Heart right ventricle (tissue), 16 donors: ENCODE measurements at regions not wholly inside any gene's neighbourhood (a gene's known extent, or its start where the extent isn't known, plus 50 kb on each side); places are given as distances from the start of the nearest gene placed in this dataset.
"Not testable (repeated sequence)": the region's sequence is repeated elsewhere in the genome, so short reads cannot be mapped to it uniquely, and the experiment has no call there.

ENCODE experiments used
- ATAC-seq, 8 donors: fragments of 200-7000 bp; cut with Tn5 transposase; one replicate each; pipeline ENCODE4 v1.9.1; 2020; ENCODE audit warnings: mild to moderate bottlenecking in 8 of 8, moderate library complexity in 8 of 8, moderate number of reproducible peaks in 1 of 8
- DNase-seq, 2 donors: peaks; one replicate each; pipeline ENCODE4 v3.0.0-alpha.2; 2020
- H3K27ac ChIP-seq, 10 donors: fragments of 200-600 bp; sonication (generic) in 2 of 10; one replicate each; pipeline versions ENCODE4 v1.5.0 to v1.8.0; 2020 to 2022; ENCODE audit warnings: mild to moderate bottlenecking in 3 of 10
- H3K27me3 ChIP-seq, 7 donors: fragments of 200-600 bp; one replicate each; pipeline ENCODE4 v1.8.0; 2021 to 2022; ENCODE audit warnings: mild to moderate bottlenecking in 2 of 7
- H3K36me3 ChIP-seq, 9 donors: fragments of 200-600 bp; sonication (generic) in 1 of 9; one replicate each; pipeline versions ENCODE4 v1.5.0 to v1.8.0; 2020 to 2022; ENCODE audit warnings: mild to moderate bottlenecking in 2 of 9
- H3K4me1 ChIP-seq, 9 donors: fragments of 200-600 bp; sonication (generic) in 1 of 9; one replicate each; pipeline versions ENCODE4 v1.5.0 to v1.8.0; 2020 to 2022; ENCODE audit warnings: mild to moderate bottlenecking in 4 of 9
- H3K4me3 ChIP-seq, 10 donors: fragments of 200-600 bp; sonication (generic) in 2 of 10; one replicate each; pipeline versions ENCODE4 v1.5.0 to v1.8.0; 2020 to 2022; ENCODE audit warnings: mild to moderate bottlenecking in 7 of 10, moderate library complexity in 2 of 10
- H3K9me3 ChIP-seq, 11 donors: fragments of 200-600 bp in 10 of 11; sonication (generic) in 2 of 11; one replicate each; pipeline versions ENCODE4 v1.5.0 to v1.8.0; 2013 to 2022; ENCODE audit warnings: mild to moderate bottlenecking in 2 of 11, control low read depth in 1 of 11, moderate library complexity in 1 of 11
- CTCF ChIP-seq, 9 donors: fragments of 200-600 bp; sonication (generic) in 2 of 9; IDR thresholded peaks; one replicate each; pipeline versions ENCODE4 v1.5.0 to v1.8.0; 2021 to 2022; ENCODE audit warnings: antibody characterized with exemption in 9 of 9, mild to moderate bottlenecking in 5 of 9, moderate library complexity in 1 of 9
- WGBS, 2 donors: extraction: QIAGEN DNeasy Blood & Tissue Kit; methylation state at CpG; one replicate each; pipeline ENCODE4 v1.1.7; 2013; ENCODE audit warnings: inconsistent platforms in 1 of 2; 5-methylcytosine and 5-hydroxymethylcytosine counted together
- intact Hi-C, 10 donors: fragments of 100-400 bp; cut with DNase I; formaldehyde crosslinking; loops; one replicate each; pipeline versions ENCODE4 v1.11.1 to v1.14.2; 2022
- donor health status: Arrhythmogenic right ventricular cardiomyopathy.
- donor health status: ischemic (EF 13 %, LVEDD 7.1; RV severe dilation, severe dysfunction).
- donor health status: healthy with polysubstance abuse.
- donor health status: DM: no; HTN: yes; CAD: no.
- donor health status: DM: no; HTN: no; CAD: no.
- donor health status: ischemic (EF 25% LVEDD 6.9; RV normal size, moderate dysfunction).
- donor health status: ischemic (EF 25% LVEDD 5.7; RV mildly dilated, moderate dysfunction).
- donor health status: healthy.
- donor health status: DM: yes; HTN: yes; CAD: no.
- donor health status: Ischemic cardiomyopathy.
- donor health status: ischemic (EF 35%, LVEDD 5.7; RV mildly dilated, moderate dysfunction).
- donor health status: nonischemic (EF 11% LVEDD 7.7; RV severe dilation, severe dysfunction).
- donor health status: DM: yes; HTN: yes; CAD: no.
- donor health status: PGD.
- donor health status: ischemic (EF 29% LVEDD 5.4; RV normal size, mild dysfunction).
- donor health status: nonischemic (EF 23%, LVEDD 6.1; RV moderate dilation, normal function).

GRCh38 chrY:14378217-14378616 lies 146.1 kb upstream of the NLGN4Y start:
- WGBS, 2 donors, result 63 to 78% methylated on average over 4 of the region's 4 CpGs
- TF ChIP-seq CTCF (IDR thresholded peaks at IDR 0.05), result no peak
- Histone ChIP-seq H3K27me3 (no peaks in the 10 kb centered on the region), H3K4me1 (no peaks in the 10 kb centered on the region), H3K27ac (no peak overlapping the region), H3K36me3 (no peaks in the 10 kb centered on the region), H3K9me3 (no peaks in the 10 kb centered on the region), H3K4me3 (no peak overlapping the region)
- ATAC-seq (no peak), DNase-seq (no peak)
- intact Hi-C loops, result no loop called here

GRCh38 chrY:14410549-14411030 lies 113.7 kb upstream of the NLGN4Y start:
- WGBS, 2 donors, result 22% methylated on average over 8 of the region's 8 CpGs
- not testable (repeated sequence) for H3K4me1 ChIP-seq, ATAC-seq

GRCh38 chrY:14411334-14411733 lies 113.0 kb upstream of the NLGN4Y start:
- intact Hi-C loops, result no loop called here
- H3K4me3 ChIP-seq, result no peak overlapping the region
- H3K36me3 ChIP-seq, result no peaks in the 10 kb centered on the region
- no peak overlapping the region for H3K27ac ChIP-seq
- H3K9me3 ChIP-seq, result no peaks in the 10 kb centered on the region
- H3K27me3 ChIP-seq, result no peaks in the 10 kb centered on the region
- DNase-seq, result no peak
- no peak for TF ChIP-seq CTCF (IDR thresholded peaks at IDR 0.05)
- H3K4me1 ChIP-seq, result no peaks in the 10 kb centered on the region
- no peak for ATAC-seq

More at GRCh38 chrY:14410549-14411030, 113.7 kb upstream of the NLGN4Y start:
- H3K4me3 ChIP-seq, DNase-seq, intact Hi-C loops, H3K27me3 ChIP-seq, H3K27ac ChIP-seq, H3K9me3 ChIP-seq, H3K36me3 ChIP-seq: not testable (repeated sequence)

GRCh38 chrY:14436546-14436945 lies 87.8 kb upstream of the NLGN4Y start:
- H3K27ac ChIP-seq, result no peak overlapping the region
- intact Hi-C loops, result no loop called here
- H3K4me1 ChIP-seq, result no peaks in the 10 kb centered on the region
- DNase-seq (no peak), ATAC-seq (no peak)
- H3K9me3 ChIP-seq, result no peaks in the 10 kb centered on the region
- WGBS, 2 donors, result 15 to 33% methylated on average over 1 of the region's 1 CpG
- no peaks in the 10 kb centered on the region for H3K27me3 ChIP-seq
- H3K36me3 ChIP-seq, result no peaks in the 10 kb centered on the region
- TF ChIP-seq CTCF (IDR thresholded peaks at IDR 0.05), result no peak
- H3K4me3 ChIP-seq, result no peak overlapping the region

GRCh38 chrY:14437626-14438025 lies 86.7 kb upstream of the NLGN4Y start:
- no peak for TF ChIP-seq CTCF (IDR thresholded peaks at IDR 0.05)
- ATAC-seq (no peak), DNase-seq (no peak)
- Histone ChIP-seq H3K27me3 (no peaks in the 10 kb centered on the region), H3K27ac (no peak overlapping the region), H3K4me1 (no peaks in the 10 kb centered on the region), H3K36me3 (no peaks in the 10 kb centered on the region), H3K4me3 (no peak overlapping the region), H3K9me3 (no peaks in the 10 kb centered on the region)
- intact Hi-C loops, result no loop called here
- 87 to 91% methylated on average over 2 of the region's 2 CpGs for whole genome bisulfite sequencing, 2 donors
